ENCODE measurements at regions not wholly inside any gene's neighbourhood (a gene's known extent, or its start where the extent isn't known, plus 50 kb on each side); places are given as distances from the start of the nearest gene placed in this dataset.
A peak's percentile ranks its signal among the peaks of the same experiment; 100 is the strongest.
"Not testable (repeated sequence)": the region's sequence is repeated elsewhere in the genome, so short reads cannot be mapped to it uniquely, and the experiment has no call there.

- TF ChIP-seq, protein P1, sequence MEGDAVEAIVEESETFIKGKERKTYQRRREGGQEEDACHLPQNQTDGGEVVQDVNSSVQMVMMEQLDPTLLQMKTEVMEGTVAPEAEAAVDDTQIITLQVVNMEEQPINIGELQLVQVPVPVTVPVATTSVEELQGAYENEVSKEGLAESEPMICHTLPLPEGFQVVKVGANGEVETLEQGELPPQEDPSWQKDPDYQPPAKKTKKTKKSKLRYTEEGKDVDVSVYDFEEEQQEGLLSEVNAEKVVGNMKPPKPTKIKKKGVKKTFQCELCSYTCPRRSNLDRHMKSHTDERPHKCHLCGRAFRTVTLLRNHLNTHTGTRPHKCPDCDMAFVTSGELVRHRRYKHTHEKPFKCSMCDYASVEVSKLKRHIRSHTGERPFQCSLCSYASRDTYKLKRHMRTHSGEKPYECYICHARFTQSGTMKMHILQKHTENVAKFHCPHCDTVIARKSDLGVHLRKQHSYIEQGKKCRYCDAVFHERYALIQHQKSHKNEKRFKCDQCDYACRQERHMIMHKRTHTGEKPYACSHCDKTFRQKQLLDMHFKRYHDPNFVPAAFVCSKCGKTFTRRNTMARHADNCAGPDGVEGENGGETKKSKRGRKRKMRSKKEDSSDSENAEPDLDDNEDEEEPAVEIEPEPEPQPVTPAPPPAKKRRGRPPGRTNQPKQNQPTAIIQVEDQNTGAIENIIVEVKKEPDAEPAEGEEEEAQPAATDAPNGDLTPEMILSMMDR (conservative IDR thresholded peaks at IDR 0.05; ENCODE audit: low read length) = no peak
- no peak overlapping the region for H3K4me3 ChIP-seq (ENCODE audit: low read length)
- peak; percentile 69 for DNase-seq (ENCODE audit: low read depth)
Measured at GRCh38 chrX:13167481-13168231, 123.2 kb upstream of the FAM9C start.

GRCh38 chrX:13165266-13166189, 121.1 kb upstream of the FAM9C start:
- H3K4me3 ChIP-seq (ENCODE audit: low read length) = no peak overlapping the region
- TF ChIP-seq, protein P1 (conservative IDR thresholded peaks at IDR 0.05; ENCODE audit: low read length) = no peak
- no peak for DNase-seq (ENCODE audit: low read depth)

- no peak overlapping the region for H3K4me3 ChIP-seq (ENCODE audit: low read length)
- no peak for DNase-seq (ENCODE audit: low read depth)
- TF ChIP-seq, protein P1 (conservative IDR thresholded peaks at IDR 0.05; ENCODE audit: low read length) = no peak
Measured at GRCh38 chrX:13164611-13165010, 120.2 kb upstream of the FAM9C start.

GRCh38 chrX:13162772-13163410, 118.5 kb upstream of the FAM9C start:
- TF ChIP-seq, protein P1 (conservative IDR thresholded peaks at IDR 0.05; ENCODE audit: low read length) = no peak

DNA sequence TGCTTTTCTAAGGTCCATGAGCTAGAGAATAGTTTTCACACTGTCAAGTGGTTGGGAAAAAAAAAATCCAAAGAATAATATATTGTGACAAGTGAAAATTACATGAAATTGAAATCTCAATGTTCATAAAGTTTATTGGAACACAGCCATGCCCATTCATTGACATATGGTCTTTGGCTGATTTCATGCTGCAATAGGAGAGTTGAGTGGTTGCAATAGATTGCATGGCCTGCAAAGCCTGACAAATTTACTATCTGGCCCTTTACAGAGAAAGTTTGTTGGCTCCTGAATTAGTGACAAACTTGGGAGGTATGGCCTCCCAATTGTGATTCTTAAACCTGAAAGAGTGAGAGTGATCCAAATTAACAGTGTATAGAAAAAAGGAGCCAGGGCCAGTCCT, 115.5 kb upstream of the FAM9C start:
- peak; percentile 67 for DNase-seq (ENCODE audit: low read depth)
- no peak overlapping the region for H3K4me3 ChIP-seq (ENCODE audit: low read length)
- TF ChIP-seq, protein P1 (conservative IDR thresholded peaks at IDR 0.05; ENCODE audit: low read length) = no peak

More at GRCh38 chrX:13162772-13163410, 118.5 kb upstream of the FAM9C start:
- H3K4me3 ChIP-seq (ENCODE audit: low read length) = no peak overlapping the region
- DNase-seq (ENCODE audit: low read depth) = no peak

DNA sequence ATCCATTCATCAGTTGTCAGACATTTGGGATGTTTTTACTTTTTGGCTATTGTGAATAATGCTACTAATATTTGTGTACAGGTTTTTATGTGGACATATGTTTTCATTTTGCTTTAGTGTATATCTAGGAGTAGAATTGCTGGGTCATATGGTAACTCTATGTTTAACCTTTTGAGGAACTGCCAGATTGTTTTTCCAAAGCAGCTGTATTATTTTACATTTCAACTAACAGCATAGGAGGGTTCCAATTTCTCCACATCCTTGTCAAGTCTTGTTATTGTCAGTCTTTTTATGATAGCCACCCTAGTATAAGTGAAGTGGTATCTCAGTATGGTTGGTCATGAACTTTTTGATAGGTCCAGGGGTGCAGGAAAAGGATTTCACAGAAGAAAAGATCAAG, 114.5 kb upstream of the FAM9C start:
- DNase-seq (ENCODE audit: low read depth) = no peak
- TF ChIP-seq, protein P1 (conservative IDR thresholded peaks at IDR 0.05; ENCODE audit: low read length) = no peak
- no peak overlapping the region for H3K4me3 ChIP-seq (ENCODE audit: low read length)

DNA sequence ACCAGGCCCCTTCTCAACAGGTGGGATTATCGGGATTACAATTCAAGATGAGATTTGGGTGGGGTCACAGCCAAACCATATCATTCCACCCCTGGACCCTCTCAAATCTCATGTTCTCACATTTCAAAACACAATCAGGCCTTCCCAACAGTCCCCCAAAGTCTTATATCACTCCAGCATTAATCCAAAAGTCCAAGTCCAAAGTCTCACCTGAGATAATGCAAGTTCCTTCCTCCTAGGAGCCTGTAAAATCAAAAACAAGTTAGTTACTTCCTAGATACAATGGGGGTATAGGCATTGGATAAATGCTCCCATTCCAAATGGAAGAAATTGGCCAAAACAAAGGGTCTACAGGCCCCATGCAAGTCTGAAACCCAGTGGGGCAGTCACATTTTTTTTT, 111.1 kb upstream of the FAM9C start:
- not testable (repeated sequence) for H3K4me3 ChIP-seq (ENCODE audit: low read length); DNase-seq (ENCODE audit: low read depth)
